C4-2B (cell line): ENCODE measurements at regions not wholly inside any gene's neighbourhood (a gene's known extent, or its start where the extent isn't known, plus 50 kb on each side); places are given as distances from the start of the nearest gene placed in this dataset.

ENCODE experiments used
- H3K27ac ChIP-seq: fragments of 450-650 bp; 2 replicates; pipeline ENCODE4 v1.5.1; 2017
- ZFX ChIP-seq: fragments of 450-650 bp; IDR thresholded peaks from 2 replicates; pipeline ENCODE4 v1.6.1; 2017
- TF ChIP-seq, protein P1 (sequence below): fragments of 450-650 bp; conservative IDR thresholded peaks from 2 replicates; pipeline ENCODE4 v1.5.1; 2017; ENCODE audit warnings: mild to moderate bottlenecking

DNA sequence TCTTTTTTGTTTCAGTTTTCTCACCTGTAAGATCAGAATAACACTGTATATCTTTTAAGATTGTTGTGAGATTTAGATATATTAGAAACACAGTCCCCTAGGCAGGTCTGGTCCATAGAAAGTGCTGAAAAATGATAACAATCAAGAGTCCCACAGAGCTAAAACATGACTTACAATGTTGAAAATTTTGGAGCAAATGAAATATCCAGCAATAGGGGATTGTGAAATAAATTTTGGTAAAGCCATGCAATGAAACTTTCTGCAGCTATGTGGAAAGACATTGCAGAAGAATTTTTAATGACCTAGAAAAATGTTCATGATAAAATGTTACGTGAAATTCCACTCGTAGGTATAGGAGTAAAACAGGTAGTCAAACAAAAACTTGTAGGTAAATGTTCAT is 127.6 kb upstream of the SERPINE2 start:
- no peak overlapping the region for H3K27ac ChIP-seq
- TF ChIP-seq, protein P1, sequence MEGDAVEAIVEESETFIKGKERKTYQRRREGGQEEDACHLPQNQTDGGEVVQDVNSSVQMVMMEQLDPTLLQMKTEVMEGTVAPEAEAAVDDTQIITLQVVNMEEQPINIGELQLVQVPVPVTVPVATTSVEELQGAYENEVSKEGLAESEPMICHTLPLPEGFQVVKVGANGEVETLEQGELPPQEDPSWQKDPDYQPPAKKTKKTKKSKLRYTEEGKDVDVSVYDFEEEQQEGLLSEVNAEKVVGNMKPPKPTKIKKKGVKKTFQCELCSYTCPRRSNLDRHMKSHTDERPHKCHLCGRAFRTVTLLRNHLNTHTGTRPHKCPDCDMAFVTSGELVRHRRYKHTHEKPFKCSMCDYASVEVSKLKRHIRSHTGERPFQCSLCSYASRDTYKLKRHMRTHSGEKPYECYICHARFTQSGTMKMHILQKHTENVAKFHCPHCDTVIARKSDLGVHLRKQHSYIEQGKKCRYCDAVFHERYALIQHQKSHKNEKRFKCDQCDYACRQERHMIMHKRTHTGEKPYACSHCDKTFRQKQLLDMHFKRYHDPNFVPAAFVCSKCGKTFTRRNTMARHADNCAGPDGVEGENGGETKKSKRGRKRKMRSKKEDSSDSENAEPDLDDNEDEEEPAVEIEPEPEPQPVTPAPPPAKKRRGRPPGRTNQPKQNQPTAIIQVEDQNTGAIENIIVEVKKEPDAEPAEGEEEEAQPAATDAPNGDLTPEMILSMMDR = no peak
- no peak for TF ChIP-seq ZFX

DNA sequence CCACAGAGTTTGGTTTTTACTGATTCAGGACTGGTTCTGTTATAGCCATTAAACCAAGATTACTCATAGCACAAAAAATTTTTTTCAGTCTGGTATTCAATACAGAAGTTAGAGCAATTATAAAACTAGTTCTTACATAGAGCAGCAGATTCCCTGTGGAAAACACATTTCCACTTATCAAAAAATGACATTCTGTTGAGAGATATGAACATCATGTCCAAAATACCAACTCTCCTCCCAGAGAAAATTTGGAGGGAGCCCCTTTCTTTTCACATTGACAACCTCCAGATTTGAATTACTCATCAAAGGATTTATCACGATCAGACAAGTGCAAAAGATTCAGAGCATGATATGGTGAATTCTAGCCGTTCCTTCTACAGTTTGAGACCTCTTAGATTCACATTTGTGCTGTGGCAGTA is 126.8 kb upstream of the SERPINE2 start:
- no peak overlapping the region for H3K27ac ChIP-seq
- no peak for TF ChIP-seq ZFX
- TF ChIP-seq, protein P1 = no peak

DNA sequence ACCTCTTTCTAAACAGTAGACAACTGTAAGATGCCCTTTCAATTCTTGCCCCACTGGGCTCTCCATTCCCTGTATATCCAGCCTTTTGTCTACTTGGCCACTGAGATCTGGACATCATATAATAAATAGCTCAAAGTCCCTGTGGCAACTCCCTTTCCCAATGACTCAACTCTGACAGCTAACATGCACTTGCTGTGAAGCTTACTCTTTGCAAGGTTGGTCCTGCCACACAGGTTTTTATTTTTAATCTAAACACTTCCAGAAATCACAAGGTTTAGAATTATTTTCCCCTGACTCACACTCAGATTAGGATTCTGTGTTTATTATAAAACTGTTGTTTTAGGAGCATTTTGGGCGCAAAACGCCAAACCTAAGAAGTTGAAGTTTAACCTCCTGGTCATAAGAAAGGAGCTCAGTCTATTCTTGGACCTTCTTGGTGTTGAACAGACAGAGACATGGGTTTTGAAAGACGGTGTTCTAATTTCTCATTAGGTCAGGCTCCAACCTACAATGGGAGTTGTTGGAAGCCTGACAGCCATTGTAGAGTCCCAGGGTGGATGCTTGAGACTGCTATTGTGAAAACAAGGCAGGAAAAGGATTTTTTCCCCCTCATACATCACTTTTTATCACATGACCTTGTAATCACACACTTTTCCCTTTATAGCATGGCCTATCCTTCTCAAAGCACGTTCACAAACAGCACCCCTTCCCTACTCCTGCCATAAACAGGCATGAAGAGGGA is 124.7 kb upstream of the SERPINE2 start:
- H3K27ac ChIP-seq = no peak overlapping the region
- TF ChIP-seq, protein P1 = no peak
- no peak for TF ChIP-seq ZFX

DNA sequence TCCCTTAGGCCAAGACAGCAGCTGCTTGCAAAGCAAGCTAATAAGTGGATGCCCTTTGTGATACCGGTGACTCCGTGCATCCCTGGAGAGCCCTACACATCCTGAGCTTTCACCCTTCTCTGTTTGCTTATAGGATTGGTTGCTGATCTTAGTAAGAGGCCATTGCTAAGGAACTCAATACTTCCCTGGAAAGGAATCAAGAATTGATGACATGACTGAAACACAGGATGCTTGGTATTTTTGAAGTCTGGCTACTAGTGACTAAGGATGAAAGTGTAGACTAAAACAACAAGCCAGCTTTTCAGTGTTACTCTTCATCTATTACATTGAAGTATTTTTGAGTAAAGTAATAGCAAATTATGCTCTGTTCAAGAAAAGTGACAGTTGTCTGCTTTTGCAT is 123.0 kb upstream of the SERPINE2 start:
- TF ChIP-seq, protein P1 = no peak
- no peak for TF ChIP-seq ZFX
- H3K27ac ChIP-seq = no peak overlapping the region

DNA sequence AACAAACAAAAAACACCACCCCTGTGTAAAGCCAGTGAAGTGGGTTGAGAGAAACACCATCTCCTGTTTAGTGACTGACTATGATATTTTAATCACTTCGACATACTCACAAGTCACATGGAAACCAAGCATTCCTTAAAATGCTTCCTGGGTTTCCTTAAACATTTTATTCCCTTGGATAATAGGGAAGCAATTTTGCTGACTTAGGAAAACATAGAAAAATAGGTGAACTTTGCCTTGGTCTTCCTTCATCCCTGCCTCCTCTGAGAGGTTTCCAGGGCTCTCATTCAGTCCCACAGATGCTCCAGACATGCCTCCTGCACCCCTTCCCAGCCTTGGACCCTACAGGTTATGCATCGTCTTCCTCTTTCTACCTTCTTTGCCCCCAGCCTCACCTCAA is 122.6 kb upstream of the SERPINE2 start:
- TF ChIP-seq, protein P1 = no peak
- H3K27ac ChIP-seq = no peak overlapping the region

DNA sequence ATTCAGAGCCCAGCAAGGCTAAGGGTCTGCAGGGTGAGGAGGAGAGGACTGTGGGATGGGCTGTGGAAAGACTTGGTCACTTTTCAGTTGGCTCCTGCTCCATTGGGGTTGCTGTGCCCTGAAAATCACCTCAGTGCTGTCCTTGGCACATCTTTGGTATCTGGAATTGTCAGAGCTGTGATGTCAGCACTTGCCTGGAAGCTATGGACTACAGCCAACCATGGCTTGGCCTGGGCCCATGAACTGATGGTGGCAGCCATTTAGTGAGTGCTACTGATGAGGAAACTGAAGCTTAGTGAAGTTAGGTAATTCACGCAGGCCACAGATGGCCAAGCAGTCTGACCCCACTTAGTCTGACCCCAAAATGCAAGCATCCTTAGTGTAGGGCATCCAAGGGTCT is 121.8 kb upstream of the SERPINE2 start:
- H3K27ac ChIP-seq = no peak overlapping the region
- no peak for TF ChIP-seq ZFX
- TF ChIP-seq, protein P1 = no peak

DNA sequence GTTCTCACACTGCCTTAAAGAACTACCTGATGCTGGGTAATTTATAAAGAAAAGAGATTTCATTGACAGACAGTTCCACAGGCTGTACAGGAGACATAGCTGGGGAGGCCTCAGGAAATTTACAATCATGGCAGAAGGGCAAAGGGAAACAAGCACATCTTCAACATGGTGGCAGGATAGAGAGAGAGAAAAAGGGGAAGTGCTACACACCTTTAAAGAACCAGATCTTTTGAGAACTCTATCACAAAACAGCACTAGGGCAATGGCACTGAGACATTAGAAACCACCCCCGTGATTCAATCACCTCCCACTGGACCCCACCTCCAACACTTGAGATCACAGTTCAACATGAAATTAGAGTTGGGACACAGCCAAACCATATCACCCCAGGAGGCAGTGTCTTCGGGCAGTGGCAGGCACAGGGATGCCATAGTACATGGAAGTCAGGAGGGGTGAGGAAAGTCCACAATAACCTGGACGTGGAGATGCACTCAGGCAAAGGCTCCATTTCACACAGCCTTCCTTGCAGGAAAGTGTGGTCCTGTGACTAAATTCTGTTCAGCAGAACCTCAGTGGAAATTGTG is 120.4 kb upstream of the SERPINE2 start:
- TF ChIP-seq, protein P1 = no peak
- TF ChIP-seq ZFX = no peak
- H3K27ac ChIP-seq = no peak overlapping the region
